ENCODE measurements at regions not wholly inside any gene's neighbourhood (a gene's known extent, or its start where the extent isn't known, plus 50 kb on each side); places are given as distances from the start of the nearest gene placed in this dataset.

- DNase-seq (ENCODE audit: extremely low spot score, unreplicated experiment): no peak
- H3K27ac Mint-ChIP-seq (ENCODE audit: unreplicated experiment): no peak overlapping the region
- H3K9me3 Mint-ChIP-seq (ENCODE audit: unreplicated experiment): no peaks in the 10 kb centered on the region
- H3K36me3 Mint-ChIP-seq (ENCODE audit: unreplicated experiment): no peaks in the 10 kb centered on the region
- no peak for TF ChIP-seq CTCF (IDR thresholded peaks at IDR 0.05)
- no peak overlapping the region for H3K4me3 Mint-ChIP-seq (ENCODE audit: unreplicated experiment)
- H3K27me3 Mint-ChIP-seq (ENCODE audit: unreplicated experiment): peaks cover 52% of the 10 kb centered on the region
- H3K4me1 Mint-ChIP-seq (ENCODE audit: unreplicated experiment): no peaks in the 10 kb centered on the region
Observed at GRCh38 chr11:116582571-116582970, 190.2 kb downstream of the BUD13 start.

- DNase-seq (ENCODE audit: extremely low spot score, unreplicated experiment): no peak
- no peaks in the 10 kb centered on the region for H3K4me1 Mint-ChIP-seq (ENCODE audit: unreplicated experiment)
- no peaks in the 10 kb centered on the region for H3K9me3 Mint-ChIP-seq (ENCODE audit: unreplicated experiment)
- H3K36me3 Mint-ChIP-seq (ENCODE audit: unreplicated experiment): no peaks in the 10 kb centered on the region
- no peak for TF ChIP-seq CTCF (IDR thresholded peaks at IDR 0.05)
- no peak overlapping the region for H3K4me3 Mint-ChIP-seq (ENCODE audit: unreplicated experiment)
- H3K27me3 Mint-ChIP-seq (ENCODE audit: unreplicated experiment): peaks cover 60% of the 10 kb centered on the region
- H3K27ac Mint-ChIP-seq (ENCODE audit: unreplicated experiment): no peak overlapping the region
Observed at GRCh38 chr11:116581349-116581748, 191.4 kb downstream of the BUD13 start.

GRCh38 chr11:116580799-116581198 lies 192.0 kb downstream of the BUD13 start:
- Mint-ChIP-seq H3K4me1 (ENCODE audit: unreplicated experiment) (no peaks in the 10 kb centered on the region), H3K27ac (ENCODE audit: unreplicated experiment) (no peak overlapping the region), H3K36me3 (ENCODE audit: unreplicated experiment) (no peaks in the 10 kb centered on the region), H3K27me3 (ENCODE audit: unreplicated experiment) (peaks cover 60% of the 10 kb centered on the region), H3K4me3 (ENCODE audit: unreplicated experiment) (no peak overlapping the region), H3K9me3 (ENCODE audit: unreplicated experiment) (no peaks in the 10 kb centered on the region)
- no peak for TF ChIP-seq CTCF (IDR thresholded peaks at IDR 0.05)
- no peak for DNase-seq (ENCODE audit: extremely low spot score, unreplicated experiment)

GRCh38 chr11:116579857-116580727 lies 192.7 kb downstream of the BUD13 start:
- Mint-ChIP-seq H3K27me3 (ENCODE audit: unreplicated experiment) (peaks cover 60% of the 10 kb centered on the region), H3K36me3 (ENCODE audit: unreplicated experiment) (no peaks in the 10 kb centered on the region), H3K27ac (ENCODE audit: unreplicated experiment) (no peak overlapping the region), H3K9me3 (ENCODE audit: unreplicated experiment) (no peaks in the 10 kb centered on the region), H3K4me3 (ENCODE audit: unreplicated experiment) (no peak overlapping the region), H3K4me1 (ENCODE audit: unreplicated experiment) (no peaks in the 10 kb centered on the region)
- TF ChIP-seq CTCF (IDR thresholded peaks at IDR 0.05): no peak
- no peak for DNase-seq (ENCODE audit: extremely low spot score, unreplicated experiment)

GRCh38 chr11:116579031-116579653 lies 193.6 kb downstream of the BUD13 start:
- no peaks in the 10 kb centered on the region for H3K36me3 Mint-ChIP-seq (ENCODE audit: unreplicated experiment)
- no peak overlapping the region for H3K27ac Mint-ChIP-seq (ENCODE audit: unreplicated experiment)
- DNase-seq (ENCODE audit: extremely low spot score, unreplicated experiment): no peak
- H3K4me3 Mint-ChIP-seq (ENCODE audit: unreplicated experiment): no peak overlapping the region
- H3K9me3 Mint-ChIP-seq (ENCODE audit: unreplicated experiment): no peaks in the 10 kb centered on the region
- H3K27me3 Mint-ChIP-seq (ENCODE audit: unreplicated experiment): peaks cover 55% of the 10 kb centered on the region
- no peaks in the 10 kb centered on the region for H3K4me1 Mint-ChIP-seq (ENCODE audit: unreplicated experiment)
- no peak for TF ChIP-seq CTCF (IDR thresholded peaks at IDR 0.05)
